ENCODE measurements at regions not wholly inside any gene's neighbourhood (a gene's known extent, or its start where the extent isn't known, plus 50 kb on each side); places are given as distances from the start of the nearest gene placed in this dataset.
"Not testable (repeated sequence)": the region's sequence is repeated elsewhere in the genome, so short reads cannot be mapped to it uniquely, and the experiment has no call there.

DNA sequence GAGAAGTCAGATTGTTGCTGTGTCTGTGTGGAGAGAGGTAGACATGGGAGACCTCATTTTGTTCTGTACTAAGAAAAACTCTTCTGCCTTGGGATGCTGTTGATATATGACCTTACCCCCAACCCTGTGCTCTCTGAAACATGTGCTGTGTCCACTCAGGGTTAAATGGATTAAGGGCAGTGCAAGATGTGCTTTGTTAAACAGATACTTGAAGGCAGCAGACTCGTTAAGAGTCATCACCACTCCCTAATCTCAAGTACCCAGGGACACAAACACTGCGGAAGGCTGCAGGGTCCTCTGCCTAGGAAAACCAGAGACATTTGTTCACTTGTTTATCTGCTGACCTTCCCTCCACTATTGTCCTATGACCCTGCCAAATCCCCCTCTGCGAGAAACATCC lies 1183.5 kb downstream of the FOXD4L5 start:
- TF ChIP-seq, protein P1, sequence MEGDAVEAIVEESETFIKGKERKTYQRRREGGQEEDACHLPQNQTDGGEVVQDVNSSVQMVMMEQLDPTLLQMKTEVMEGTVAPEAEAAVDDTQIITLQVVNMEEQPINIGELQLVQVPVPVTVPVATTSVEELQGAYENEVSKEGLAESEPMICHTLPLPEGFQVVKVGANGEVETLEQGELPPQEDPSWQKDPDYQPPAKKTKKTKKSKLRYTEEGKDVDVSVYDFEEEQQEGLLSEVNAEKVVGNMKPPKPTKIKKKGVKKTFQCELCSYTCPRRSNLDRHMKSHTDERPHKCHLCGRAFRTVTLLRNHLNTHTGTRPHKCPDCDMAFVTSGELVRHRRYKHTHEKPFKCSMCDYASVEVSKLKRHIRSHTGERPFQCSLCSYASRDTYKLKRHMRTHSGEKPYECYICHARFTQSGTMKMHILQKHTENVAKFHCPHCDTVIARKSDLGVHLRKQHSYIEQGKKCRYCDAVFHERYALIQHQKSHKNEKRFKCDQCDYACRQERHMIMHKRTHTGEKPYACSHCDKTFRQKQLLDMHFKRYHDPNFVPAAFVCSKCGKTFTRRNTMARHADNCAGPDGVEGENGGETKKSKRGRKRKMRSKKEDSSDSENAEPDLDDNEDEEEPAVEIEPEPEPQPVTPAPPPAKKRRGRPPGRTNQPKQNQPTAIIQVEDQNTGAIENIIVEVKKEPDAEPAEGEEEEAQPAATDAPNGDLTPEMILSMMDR (IDR thresholded peaks at IDR 0.05 in 2 of 3, conservative IDR thresholded peaks at IDR 0.05 in 1 of 3; ENCODE audit: insufficient read depth in 2 of 3, low read depth in 1 of 3, low read length in 3 of 3): not testable (repeated sequence)
- TF ChIP-seq ZBTB1 (CRISPR knock-in tag; IDR thresholded peaks at IDR 0.05; ENCODE audit: borderline replicate concordance, low read depth); GATA2 (CRISPR knock-in tag; IDR thresholded peaks at IDR 0.05); ZNF274 (IDR thresholded peaks at IDR 0.05; ENCODE audit: borderline replicate concordance, low read depth, low read length); GATAD2B (IDR thresholded peaks at IDR 0.05; ENCODE audit: borderline replicate concordance): not testable (repeated sequence)
- TF ChIP-seq, protein P2, sequence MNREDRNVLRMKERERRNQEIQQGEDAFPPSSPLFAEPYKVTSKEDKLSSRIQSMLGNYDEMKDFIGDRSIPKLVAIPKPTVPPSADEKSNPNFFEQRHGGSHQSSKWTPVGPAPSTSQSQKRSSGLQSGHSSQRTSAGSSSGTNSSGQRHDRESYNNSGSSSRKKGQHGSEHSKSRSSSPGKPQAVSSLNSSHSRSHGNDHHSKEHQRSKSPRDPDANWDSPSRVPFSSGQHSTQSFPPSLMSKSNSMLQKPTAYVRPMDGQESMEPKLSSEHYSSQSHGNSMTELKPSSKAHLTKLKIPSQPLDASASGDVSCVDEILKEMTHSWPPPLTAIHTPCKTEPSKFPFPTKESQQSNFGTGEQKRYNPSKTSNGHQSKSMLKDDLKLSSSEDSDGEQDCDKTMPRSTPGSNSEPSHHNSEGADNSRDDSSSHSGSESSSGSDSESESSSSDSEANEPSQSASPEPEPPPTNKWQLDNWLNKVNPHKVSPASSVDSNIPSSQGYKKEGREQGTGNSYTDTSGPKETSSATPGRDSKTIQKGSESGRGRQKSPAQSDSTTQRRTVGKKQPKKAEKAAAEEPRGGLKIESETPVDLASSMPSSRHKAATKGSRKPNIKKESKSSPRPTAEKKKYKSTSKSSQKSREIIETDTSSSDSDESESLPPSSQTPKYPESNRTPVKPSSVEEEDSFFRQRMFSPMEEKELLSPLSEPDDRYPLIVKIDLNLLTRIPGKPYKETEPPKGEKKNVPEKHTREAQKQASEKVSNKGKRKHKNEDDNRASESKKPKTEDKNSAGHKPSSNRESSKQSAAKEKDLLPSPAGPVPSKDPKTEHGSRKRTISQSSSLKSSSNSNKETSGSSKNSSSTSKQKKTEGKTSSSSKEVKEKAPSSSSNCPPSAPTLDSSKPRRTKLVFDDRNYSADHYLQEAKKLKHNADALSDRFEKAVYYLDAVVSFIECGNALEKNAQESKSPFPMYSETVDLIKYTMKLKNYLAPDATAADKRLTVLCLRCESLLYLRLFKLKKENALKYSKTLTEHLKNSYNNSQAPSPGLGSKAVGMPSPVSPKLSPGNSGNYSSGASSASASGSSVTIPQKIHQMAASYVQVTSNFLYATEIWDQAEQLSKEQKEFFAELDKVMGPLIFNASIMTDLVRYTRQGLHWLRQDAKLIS (CRISPR knock-in tag; IDR thresholded peaks at IDR 0.05): not testable (repeated sequence)
- TF ChIP-seq, protein P3, sequence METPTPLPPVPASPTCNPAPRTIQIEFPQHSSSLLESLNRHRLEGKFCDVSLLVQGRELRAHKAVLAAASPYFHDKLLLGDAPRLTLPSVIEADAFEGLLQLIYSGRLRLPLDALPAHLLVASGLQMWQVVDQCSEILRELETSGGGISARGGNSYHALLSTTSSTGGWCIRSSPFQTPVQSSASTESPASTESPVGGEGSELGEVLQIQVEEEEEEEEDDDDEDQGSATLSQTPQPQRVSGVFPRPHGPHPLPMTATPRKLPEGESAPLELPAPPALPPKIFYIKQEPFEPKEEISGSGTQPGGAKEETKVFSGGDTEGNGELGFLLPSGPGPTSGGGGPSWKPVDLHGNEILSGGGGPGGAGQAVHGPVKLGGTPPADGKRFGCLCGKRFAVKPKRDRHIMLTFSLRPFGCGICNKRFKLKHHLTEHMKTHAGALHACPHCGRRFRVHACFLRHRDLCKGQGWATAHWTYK (CRISPR knock-in tag; IDR thresholded peaks at IDR 0.05): not testable (repeated sequence)
- TF ChIP-seq, protein P4, sequence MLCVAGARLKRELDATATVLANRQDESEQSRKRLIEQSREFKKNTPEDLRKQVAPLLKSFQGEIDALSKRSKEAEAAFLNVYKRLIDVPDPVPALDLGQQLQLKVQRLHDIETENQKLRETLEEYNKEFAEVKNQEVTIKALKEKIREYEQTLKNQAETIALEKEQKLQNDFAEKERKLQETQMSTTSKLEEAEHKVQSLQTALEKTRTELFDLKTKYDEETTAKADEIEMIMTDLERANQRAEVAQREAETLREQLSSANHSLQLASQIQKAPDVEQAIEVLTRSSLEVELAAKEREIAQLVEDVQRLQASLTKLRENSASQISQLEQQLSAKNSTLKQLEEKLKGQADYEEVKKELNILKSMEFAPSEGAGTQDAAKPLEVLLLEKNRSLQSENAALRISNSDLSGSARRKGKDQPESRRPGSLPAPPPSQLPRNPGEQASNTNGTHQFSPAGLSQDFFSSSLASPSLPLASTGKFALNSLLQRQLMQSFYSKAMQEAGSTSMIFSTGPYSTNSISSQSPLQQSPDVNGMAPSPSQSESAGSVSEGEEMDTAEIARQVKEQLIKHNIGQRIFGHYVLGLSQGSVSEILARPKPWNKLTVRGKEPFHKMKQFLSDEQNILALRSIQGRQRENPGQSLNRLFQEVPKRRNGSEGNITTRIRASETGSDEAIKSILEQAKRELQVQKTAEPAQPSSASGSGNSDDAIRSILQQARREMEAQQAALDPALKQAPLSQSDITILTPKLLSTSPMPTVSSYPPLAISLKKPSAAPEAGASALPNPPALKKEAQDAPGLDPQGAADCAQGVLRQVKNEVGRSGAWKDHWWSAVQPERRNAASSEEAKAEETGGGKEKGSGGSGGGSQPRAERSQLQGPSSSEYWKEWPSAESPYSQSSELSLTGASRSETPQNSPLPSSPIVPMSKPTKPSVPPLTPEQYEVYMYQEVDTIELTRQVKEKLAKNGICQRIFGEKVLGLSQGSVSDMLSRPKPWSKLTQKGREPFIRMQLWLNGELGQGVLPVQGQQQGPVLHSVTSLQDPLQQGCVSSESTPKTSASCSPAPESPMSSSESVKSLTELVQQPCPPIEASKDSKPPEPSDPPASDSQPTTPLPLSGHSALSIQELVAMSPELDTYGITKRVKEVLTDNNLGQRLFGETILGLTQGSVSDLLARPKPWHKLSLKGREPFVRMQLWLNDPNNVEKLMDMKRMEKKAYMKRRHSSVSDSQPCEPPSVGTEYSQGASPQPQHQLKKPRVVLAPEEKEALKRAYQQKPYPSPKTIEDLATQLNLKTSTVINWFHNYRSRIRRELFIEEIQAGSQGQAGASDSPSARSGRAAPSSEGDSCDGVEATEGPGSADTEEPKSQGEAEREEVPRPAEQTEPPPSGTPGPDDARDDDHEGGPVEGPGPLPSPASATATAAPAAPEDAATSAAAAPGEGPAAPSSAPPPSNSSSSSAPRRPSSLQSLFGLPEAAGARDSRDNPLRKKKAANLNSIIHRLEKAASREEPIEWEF (CRISPR knock-in tag; IDR thresholded peaks at IDR 0.05): not testable (repeated sequence)
- TF ChIP-seq, protein P5, sequence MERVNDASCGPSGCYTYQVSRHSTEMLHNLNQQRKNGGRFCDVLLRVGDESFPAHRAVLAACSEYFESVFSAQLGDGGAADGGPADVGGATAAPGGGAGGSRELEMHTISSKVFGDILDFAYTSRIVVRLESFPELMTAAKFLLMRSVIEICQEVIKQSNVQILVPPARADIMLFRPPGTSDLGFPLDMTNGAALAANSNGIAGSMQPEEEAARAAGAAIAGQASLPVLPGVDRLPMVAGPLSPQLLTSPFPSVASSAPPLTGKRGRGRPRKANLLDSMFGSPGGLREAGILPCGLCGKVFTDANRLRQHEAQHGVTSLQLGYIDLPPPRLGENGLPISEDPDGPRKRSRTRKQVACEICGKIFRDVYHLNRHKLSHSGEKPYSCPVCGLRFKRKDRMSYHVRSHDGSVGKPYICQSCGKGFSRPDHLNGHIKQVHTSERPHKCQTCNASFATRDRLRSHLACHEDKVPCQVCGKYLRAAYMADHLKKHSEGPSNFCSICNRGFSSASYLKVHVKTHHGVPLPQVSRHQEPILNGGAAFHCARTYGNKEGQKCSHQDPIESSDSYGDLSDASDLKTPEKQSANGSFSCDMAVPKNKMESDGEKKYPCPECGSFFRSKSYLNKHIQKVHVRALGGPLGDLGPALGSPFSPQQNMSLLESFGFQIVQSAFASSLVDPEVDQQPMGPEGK (CRISPR knock-in tag; IDR thresholded peaks at IDR 0.05; ENCODE audit: borderline replicate concordance): not testable (repeated sequence)

Data from K562 (cell line).